HEK293 (cell line): ENCODE measurements at regions not wholly inside any gene's neighbourhood (a gene's known extent, or its start where the extent isn't known, plus 50 kb on each side); places are given as distances from the start of the nearest gene placed in this dataset.

ENCODE experiments used
- CTCF ChIA-PET: fragments of 350-600 bp; formaldehyde crosslinking; extraction: SDS; loops from one replicate; lab custom pipeline; 2021; ENCODE audit warnings: antibody characterized with exemption; lab: Yijun Ruan, JAX
- POLR2A ChIA-PET: fragments of 300-600 bp; formaldehyde crosslinking; extraction: SDS; loops from one replicate; lab custom pipeline; 2020; ENCODE audit warnings: antibody characterized with exemption, inconsistent platforms; lab: Yijun Ruan, JAX
- H3K27ac ChIP-seq: fragments of 200-500 bp; sonication (Bioruptor generic); 2 replicates; pipeline ENCODE4 v1.5.1; 2014; ENCODE audit warnings: low read depth, low read length, control low read depth, inconsistent platforms; ENCODE audit errors: extremely low read depth
- H3K36me3 ChIP-seq, 2 experiments: fragments of 200-500 bp in 1 of 2; sonication (Bioruptor generic) in 1 of 2; 1 replicate in 1 of 2; 2 replicates in 1 of 2; pipeline ENCODE4 v1.5.1; 2014 to 2017; ENCODE audit warnings: inconsistent platforms in 2 of 2, low read length in 2 of 2; ENCODE audit not compliant: control insufficient read depth in 2 of 2, insufficient read depth in 1 of 2
- H3K4me1 ChIP-seq: fragments of 200-500 bp; sonication (Bioruptor generic); 2 replicates; pipeline ENCODE4 v1.5.1; 2014; ENCODE audit warnings: mild to moderate bottlenecking, low read length, inconsistent platforms; ENCODE audit not compliant: control insufficient read depth, insufficient read depth
- H3K4me3 ChIP-seq: 2 replicates; pipeline ENCODE4 v1.5.1; 2011; ENCODE audit warnings: low read depth, mild to moderate bottlenecking, control low read depth, low read length, moderate library complexity
- H3K9me3 ChIP-seq: fragments of 200-500 bp; sonication (Bioruptor generic); 2 replicates; pipeline ENCODE4 v1.5.1; 2014; ENCODE audit warnings: low read depth, low read length, inconsistent platforms; ENCODE audit not compliant: control insufficient read depth, insufficient read depth
- SP3 ChIP-seq: fragments of 450-650 bp; formaldehyde crosslinking; IDR thresholded peaks from 2 replicates; pipeline ENCODE4 v1.5.1; 2016; ENCODE audit warnings: missing biosample characterization, missing genetic modification characterization
- TCF7L2 ChIP-seq: IDR thresholded peaks from 2 replicates; pipeline ENCODE4 v1.6.1; 2011; ENCODE audit warnings: low read depth, mild to moderate bottlenecking, inconsistent platforms, low read length, moderate library complexity, borderline replicate concordance
- ZBTB17 ChIP-seq: fragments of 450-650 bp; formaldehyde crosslinking; IDR thresholded peaks from 2 replicates; pipeline ENCODE4 v1.5.1; 2016; ENCODE audit warnings: missing biosample characterization, missing genetic modification characterization
- ZBTB21 ChIP-seq: fragments of 450-650 bp; formaldehyde crosslinking; IDR thresholded peaks from 2 replicates; pipeline ENCODE4 v1.5.1; 2017; ENCODE audit warnings: missing biosample characterization, missing genetic modification characterization
- ZBTB48 ChIP-seq: fragments of 450-650 bp; formaldehyde crosslinking; IDR thresholded peaks from 2 replicates; pipeline ENCODE4 v1.5.1; 2016; ENCODE audit warnings: missing biosample characterization, missing genetic modification characterization
- ZIC2 ChIP-seq: fragments of 450-650 bp; formaldehyde crosslinking; IDR thresholded peaks from 2 replicates; pipeline ENCODE4 v1.5.1; 2016; ENCODE audit warnings: missing biosample characterization, missing genetic modification characterization
- ZNF2 ChIP-seq: fragments of 450-650 bp; formaldehyde crosslinking; IDR thresholded peaks from 2 replicates; pipeline ENCODE4 v1.5.1; 2016; ENCODE audit warnings: missing biosample characterization, missing genetic modification characterization
- ZNF223 ChIP-seq: fragments of 450-650 bp; formaldehyde crosslinking; IDR thresholded peaks from 2 replicates; pipeline ENCODE4 v1.5.1; 2016; ENCODE audit warnings: missing biosample characterization, missing genetic modification characterization
- ZNF23 ChIP-seq: fragments of 450-650 bp; formaldehyde crosslinking; IDR thresholded peaks from 2 replicates; pipeline ENCODE4 v1.5.1; 2016; ENCODE audit warnings: missing biosample characterization, missing genetic modification characterization, borderline replicate concordance
- ZNF274 ChIP-seq, 2 experiments: fragments of 200-500 bp in 1 of 2; fragments of 450-650 bp in 1 of 2; sonication (Bioruptor generic) in 1 of 2; formaldehyde crosslinking in 1 of 2; IDR thresholded peaks; 2 replicates each; pipeline versions ENCODE4 v1.5.1 to v1.6.1; 2014 to 2016; ENCODE audit warnings: borderline replicate concordance in 1 of 2, inconsistent platforms in 1 of 2, low read length in 1 of 2, missing biosample characterization in 1 of 2, missing genetic modification characterization in 1 of 2
- ZNF335 ChIP-seq: fragments of 450-650 bp; formaldehyde crosslinking; conservative IDR thresholded peaks from 2 replicates; pipeline ENCODE4 v1.5.1; 2016; ENCODE audit warnings: missing biosample characterization, missing genetic modification characterization
- ZNF391 ChIP-seq: fragments of 450-650 bp; formaldehyde crosslinking; IDR thresholded peaks from 2 replicates; pipeline ENCODE4 v1.5.1; 2016; ENCODE audit warnings: low read depth, missing biosample characterization, missing genetic modification characterization, borderline replicate concordance
- ZNF585B ChIP-seq: fragments of 450-650 bp; formaldehyde crosslinking; IDR thresholded peaks from 2 replicates; pipeline ENCODE4 v1.5.1; 2016; ENCODE audit warnings: missing biosample characterization, missing genetic modification characterization
- ZNF623 ChIP-seq: fragments of 450-650 bp; formaldehyde crosslinking; IDR thresholded peaks from 2 replicates; pipeline ENCODE4 v1.5.1; 2016; ENCODE audit warnings: missing biosample characterization, missing genetic modification characterization
- ZNF654 ChIP-seq: fragments of 450-650 bp; formaldehyde crosslinking; IDR thresholded peaks from 2 replicates; pipeline ENCODE4 v1.5.1; 2016; ENCODE audit warnings: low read depth, missing biosample characterization, missing genetic modification characterization
- ZNF660 ChIP-seq: fragments of 450-650 bp; IDR thresholded peaks from 2 replicates; pipeline ENCODE4 v1.5.1; 2018; ENCODE audit warnings: missing biosample characterization, mild to moderate bottlenecking, missing genetic modification characterization
- ZNF76 ChIP-seq: fragments of 450-650 bp; formaldehyde crosslinking; IDR thresholded peaks from 2 replicates; pipeline ENCODE4; 2016; ENCODE audit warnings: low read depth, missing biosample characterization, missing genetic modification characterization, borderline replicate concordance
- TF ChIP-seq, protein P1 (sequence below): fragments of 450-650 bp; formaldehyde crosslinking; IDR thresholded peaks from 2 replicates; pipeline ENCODE4 v1.5.1; 2016; ENCODE audit warnings: missing biosample characterization, missing genetic modification characterization

DNA sequence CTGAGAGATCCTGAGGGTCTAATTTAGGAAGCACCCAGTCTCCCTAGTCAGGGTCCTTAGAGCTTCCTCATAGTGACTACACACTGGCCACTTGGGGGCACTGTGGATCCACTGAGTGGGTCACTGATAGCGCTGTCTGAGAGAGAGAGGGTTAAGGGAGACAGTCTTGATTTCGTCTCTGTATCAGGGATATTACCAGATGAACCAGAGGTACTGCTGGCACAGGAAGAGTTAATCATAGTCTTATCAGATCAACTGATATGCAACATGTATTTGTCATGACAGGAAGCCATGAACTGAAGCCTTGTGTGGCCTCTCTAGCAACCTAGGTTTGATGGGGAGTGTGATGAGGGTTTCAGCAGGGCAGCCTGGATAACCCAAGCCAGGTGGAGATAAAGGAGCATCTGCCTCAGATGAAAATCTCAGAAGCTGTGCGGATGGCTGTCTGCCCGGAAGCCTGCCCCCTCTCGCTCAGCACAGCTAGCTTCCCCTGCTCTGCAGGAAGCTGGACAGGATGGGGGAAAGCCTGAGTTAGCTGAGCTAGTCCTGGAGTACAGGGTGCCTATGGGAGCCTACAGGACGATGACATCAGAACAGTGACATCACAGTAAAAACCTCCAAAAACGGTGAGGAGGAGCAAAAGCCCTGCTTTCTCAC is 214.0 kb upstream of the PRSS1 start:
- H3K36me3 ChIP-seq, result no peaks in the 10 kb centered on the region
- H3K9me3 ChIP-seq, result no peaks in the 10 kb centered on the region
- no peaks in the 10 kb centered on the region for H3K4me1 ChIP-seq
- TF ChIP-seq TCF7L2 (no peak), ZNF391 (tag by site-specific recombination) (no peak), ZBTB21 (tag by site-specific recombination) (peak; percentile 72; the same call in 1 of the 2 replicates), ZBTB48 (tag by site-specific recombination) (0 out of 2 replicates have a peak, but pooled peaks have one; percentile 25), ZBTB17 (tag by site-specific recombination) (peak; percentile 50), ZNF660 (tag by site-specific recombination) (0 out of 2 replicates have a peak, but pooled peaks have one; percentile 33), ZNF2 (tag by site-specific recombination) (no peak), ZNF76 (tag by site-specific recombination) (no peak), ZNF654 (peak; percentile 79), ZNF335 (0 out of 2 replicates have a peak, but pooled peaks have one; percentile 21)
- TF ChIP-seq, protein P1, sequence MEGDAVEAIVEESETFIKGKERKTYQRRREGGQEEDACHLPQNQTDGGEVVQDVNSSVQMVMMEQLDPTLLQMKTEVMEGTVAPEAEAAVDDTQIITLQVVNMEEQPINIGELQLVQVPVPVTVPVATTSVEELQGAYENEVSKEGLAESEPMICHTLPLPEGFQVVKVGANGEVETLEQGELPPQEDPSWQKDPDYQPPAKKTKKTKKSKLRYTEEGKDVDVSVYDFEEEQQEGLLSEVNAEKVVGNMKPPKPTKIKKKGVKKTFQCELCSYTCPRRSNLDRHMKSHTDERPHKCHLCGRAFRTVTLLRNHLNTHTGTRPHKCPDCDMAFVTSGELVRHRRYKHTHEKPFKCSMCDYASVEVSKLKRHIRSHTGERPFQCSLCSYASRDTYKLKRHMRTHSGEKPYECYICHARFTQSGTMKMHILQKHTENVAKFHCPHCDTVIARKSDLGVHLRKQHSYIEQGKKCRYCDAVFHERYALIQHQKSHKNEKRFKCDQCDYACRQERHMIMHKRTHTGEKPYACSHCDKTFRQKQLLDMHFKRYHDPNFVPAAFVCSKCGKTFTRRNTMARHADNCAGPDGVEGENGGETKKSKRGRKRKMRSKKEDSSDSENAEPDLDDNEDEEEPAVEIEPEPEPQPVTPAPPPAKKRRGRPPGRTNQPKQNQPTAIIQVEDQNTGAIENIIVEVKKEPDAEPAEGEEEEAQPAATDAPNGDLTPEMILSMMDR (tag by site-specific recombination), result peak; percentile 76
- POLR2A ChIA-PET, result interaction anchor here (0.6 kb wide), 2 partner anchors 43 to 248 kb away, joined by 3 read pairs; no protein-coding TSS in a partner anchor
- H3K27ac ChIP-seq, result no peak overlapping the region
- H3K4me3 ChIP-seq, result no peak overlapping the region
- CTCF ChIA-PET, result interaction anchor here (0.6 to 3.4 kb wide), 64 partner anchors 9 to 835 kb away, joined by 3 to 34 read pairs (median 4); no protein-coding TSS in a partner anchor

DNA sequence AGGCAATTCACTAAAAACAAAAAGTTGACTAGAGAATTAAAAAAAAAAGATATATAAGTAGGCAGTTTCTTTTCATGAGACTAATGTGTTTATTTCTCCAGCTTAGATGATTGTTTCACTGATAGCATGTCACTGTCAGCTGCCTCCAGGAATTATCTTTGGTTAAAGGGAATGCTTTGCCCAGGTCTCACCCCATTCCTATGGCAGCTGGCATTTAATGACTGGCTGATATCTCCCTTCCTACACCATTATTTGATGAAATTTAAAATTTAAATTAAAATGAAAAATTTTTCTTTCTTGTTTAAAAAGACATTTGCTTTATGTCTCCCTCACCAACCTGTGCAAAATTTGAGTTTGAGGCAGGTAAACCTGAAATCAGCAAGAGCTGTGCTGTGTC is 214.5 kb upstream of the PRSS1 start:
- TF ChIP-seq ZNF76 (tag by site-specific recombination) (no peak), ZNF585B (tag by site-specific recombination) (no peak), ZNF623 (tag by site-specific recombination) (no peak), ZNF23 (tag by site-specific recombination) (no peak), SP3 (tag by site-specific recombination) (no peak), ZNF223 (no peak), ZIC2 (tag by site-specific recombination) (no peak), ZNF274 (IDR thresholded peaks at IDR 0.05; ENCODE audit: low read length) (no peak), ZNF274 (tag by site-specific recombination; IDR thresholded peaks at IDR 0.05; ENCODE audit: borderline replicate concordance) (no peak)
- TF ChIP-seq, protein P1 (tag by site-specific recombination), result no peak
- POLR2A ChIA-PET, result interaction anchor here (0.6 kb wide), 1 partner anchor 249 kb away, joined by 3 read pairs; no protein-coding TSS in a partner anchor
- no peak overlapping the region for H3K27ac ChIP-seq
- no peaks in the 10 kb centered on the region for H3K4me1 ChIP-seq
- no peaks in the 10 kb centered on the region for H3K9me3 ChIP-seq
- H3K36me3 ChIP-seq, result no peaks in the 10 kb centered on the region
- CTCF ChIA-PET, result interaction anchor here (0.6 to 3.4 kb wide), 56 partner anchors 8 to 835 kb away, joined by 3 to 34 read pairs (median 5); no protein-coding TSS in a partner anchor
- no peak overlapping the region for H3K4me3 ChIP-seq
